Lung (tissue), 11 donors: ENCODE measurements at regions not wholly inside any gene's neighbourhood (a gene's known extent, or its start where the extent isn't known, plus 50 kb on each side); places are given as distances from the start of the nearest gene placed in this dataset.

Source experiments
- ATAC-seq: fragments of 200-7000 bp; cut with Tn5 transposase; one replicate; pipeline ENCODE4 v1.9.1; 2020; ENCODE audit warnings: moderate number of reproducible peaks; ENCODE audit not compliant: insufficient read depth, low FRiP score
- DNase-seq, 3 donors: peaks; one replicate each; pipeline ENCODE4 v3.0.0-alpha.2; 2013 to 2017
- H3K27ac ChIP-seq, 2 donors: one replicate each; pipeline ENCODE4 v1.5.1; 2013; ENCODE audit warnings: mild to moderate bottlenecking in 2 of 2, moderate library complexity in 2 of 2, control low read depth in 1 of 2, inconsistent platforms in 1 of 2, low read depth in 1 of 2, low read length in 1 of 2
- H3K27me3 ChIP-seq, 3 donors: one replicate each; pipeline ENCODE4 v1.5.1; 2013; ENCODE audit warnings: low read length in 2 of 3; ENCODE audit not compliant: control insufficient read depth in 3 of 3, insufficient read depth in 3 of 3
- H3K36me3 ChIP-seq, 4 donors: one replicate each; pipeline ENCODE4 v1.5.1; 2013; ENCODE audit warnings: low read length in 4 of 4, mild to moderate bottlenecking in 1 of 4, moderate library complexity in 1 of 4; ENCODE audit not compliant: control insufficient read depth in 4 of 4, insufficient read depth in 4 of 4
- H3K4me1 ChIP-seq, 5 donors: one replicate each; pipeline ENCODE4 v1.5.1; 2013; ENCODE audit warnings: low read length in 5 of 5, mild to moderate bottlenecking in 2 of 5, moderate library complexity in 1 of 5; ENCODE audit not compliant: control insufficient read depth in 5 of 5, insufficient read depth in 5 of 5
- H3K4me3 ChIP-seq: one replicate; pipeline ENCODE4 v1.5.1; 2013; ENCODE audit warnings: mild to moderate bottlenecking, control low read depth, moderate library complexity
- H3K9ac ChIP-seq, 2 donors: one replicate each; pipeline ENCODE4 v1.5.1; 2013; ENCODE audit warnings: low read length in 2 of 2, control low read depth in 1 of 2; ENCODE audit not compliant: insufficient read depth in 1 of 2
- H3K9me3 ChIP-seq, 4 donors: one replicate each; pipeline ENCODE4 v1.5.1; 2013; ENCODE audit warnings: low read length in 3 of 4, mild to moderate bottlenecking in 1 of 4, moderate library complexity in 1 of 4; ENCODE audit not compliant: control insufficient read depth in 4 of 4, insufficient read depth in 3 of 4
- WGBS, 2 donors: extraction: QIAGEN DNeasy Blood & Tissue Kit; methylation state at CpG; one replicate each; pipeline ENCODE4 v1.1.7; 2013; 5-methylcytosine and 5-hydroxymethylcytosine counted together
- TF ChIP-seq, protein P1 (sequence below): IDR thresholded peaks from 2 replicates; pipeline ENCODE4 v1.5.1; 2012; ENCODE audit warnings: mild to moderate bottlenecking; ENCODE audit errors: control extremely low read depth, extremely low read depth
- donor health status: control.
- donor health status: control.
- donor health status: Bipolar disorder and iron deficiency.
- donor health status: healthy.
- donor health status: DM: yes; HTN: yes; CAD: no.

DNA sequence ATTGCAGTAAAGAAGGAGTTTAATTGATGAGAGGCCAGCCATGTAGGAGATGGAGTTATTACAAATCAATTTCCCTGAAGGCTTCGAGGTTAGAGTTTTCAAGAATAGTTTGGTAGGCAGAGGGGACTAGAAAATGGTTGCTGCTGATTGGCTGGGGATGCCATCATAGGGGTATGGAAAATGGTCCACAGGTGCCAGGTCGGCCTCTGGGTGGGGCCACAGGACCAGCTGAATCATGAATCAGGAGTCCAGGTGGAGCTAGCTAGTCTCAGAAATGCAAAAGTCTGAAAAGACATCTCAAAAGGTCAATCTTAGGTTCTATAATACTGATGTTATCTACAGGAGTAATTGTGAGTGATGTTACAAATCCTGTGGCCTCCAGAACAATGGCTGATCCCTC is 714.0 kb upstream of the GHITM start:
- Histone ChIP-seq H3K36me3 (no peaks in the 10 kb centered on the region), H3K9me3 (peaks cover 0 to 2% (median 1%) of the 10 kb centered on the region in 4 donors), H3K9ac (no peak overlapping the region), H3K27me3 (no peaks in the 10 kb centered on the region), H3K27ac (no peak overlapping the region), H3K4me3 (no peak overlapping the region), H3K4me1 (no peaks in the 10 kb centered on the region)
- TF ChIP-seq, protein P1, sequence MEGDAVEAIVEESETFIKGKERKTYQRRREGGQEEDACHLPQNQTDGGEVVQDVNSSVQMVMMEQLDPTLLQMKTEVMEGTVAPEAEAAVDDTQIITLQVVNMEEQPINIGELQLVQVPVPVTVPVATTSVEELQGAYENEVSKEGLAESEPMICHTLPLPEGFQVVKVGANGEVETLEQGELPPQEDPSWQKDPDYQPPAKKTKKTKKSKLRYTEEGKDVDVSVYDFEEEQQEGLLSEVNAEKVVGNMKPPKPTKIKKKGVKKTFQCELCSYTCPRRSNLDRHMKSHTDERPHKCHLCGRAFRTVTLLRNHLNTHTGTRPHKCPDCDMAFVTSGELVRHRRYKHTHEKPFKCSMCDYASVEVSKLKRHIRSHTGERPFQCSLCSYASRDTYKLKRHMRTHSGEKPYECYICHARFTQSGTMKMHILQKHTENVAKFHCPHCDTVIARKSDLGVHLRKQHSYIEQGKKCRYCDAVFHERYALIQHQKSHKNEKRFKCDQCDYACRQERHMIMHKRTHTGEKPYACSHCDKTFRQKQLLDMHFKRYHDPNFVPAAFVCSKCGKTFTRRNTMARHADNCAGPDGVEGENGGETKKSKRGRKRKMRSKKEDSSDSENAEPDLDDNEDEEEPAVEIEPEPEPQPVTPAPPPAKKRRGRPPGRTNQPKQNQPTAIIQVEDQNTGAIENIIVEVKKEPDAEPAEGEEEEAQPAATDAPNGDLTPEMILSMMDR, result no peak
- no peak for ATAC-seq
- 42 to 86% methylated on average over 2 of the region's 2 CpGs for WGBS, 2 donors
- no peak for DNase-seq

DNA sequence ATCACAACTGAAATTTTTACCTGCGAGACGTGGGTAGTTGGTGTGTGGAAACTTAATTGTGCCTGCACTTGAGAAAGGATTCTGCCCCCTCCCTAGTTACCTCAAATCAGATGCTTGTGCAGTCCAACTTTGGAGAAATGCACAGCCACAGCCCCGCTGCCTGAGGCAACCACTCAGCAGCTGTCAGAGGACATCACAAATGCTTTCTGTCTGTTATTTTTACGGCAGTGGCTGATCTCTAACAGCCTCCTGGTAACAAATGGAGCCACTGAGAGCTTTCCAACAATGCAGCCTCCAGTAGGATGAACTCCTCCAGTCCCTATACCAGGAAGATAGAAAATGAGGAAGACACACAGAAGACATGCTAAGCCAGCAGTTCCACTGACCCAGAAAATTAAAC is 712.2 kb upstream of the GHITM start:
- DNase-seq, result no peak
- ATAC-seq, result no peak
- no peaks in the 10 kb centered on the region for H3K27me3 ChIP-seq
- H3K4me3 ChIP-seq, result no peak overlapping the region
- no peak overlapping the region for H3K9ac ChIP-seq
- no peaks in the 10 kb centered on the region for H3K36me3 ChIP-seq
- TF ChIP-seq, protein P1, result no peak
- WGBS, 2 donors, result 78 to 81% methylated on average over 4 of the region's 4 CpGs
- no peak overlapping the region for H3K27ac ChIP-seq
- no peaks in the 10 kb centered on the region for H3K4me1 ChIP-seq
- H3K9me3 ChIP-seq, result peaks cover 0 to 2% (median 1%) of the 10 kb centered on the region in 4 donors

DNA sequence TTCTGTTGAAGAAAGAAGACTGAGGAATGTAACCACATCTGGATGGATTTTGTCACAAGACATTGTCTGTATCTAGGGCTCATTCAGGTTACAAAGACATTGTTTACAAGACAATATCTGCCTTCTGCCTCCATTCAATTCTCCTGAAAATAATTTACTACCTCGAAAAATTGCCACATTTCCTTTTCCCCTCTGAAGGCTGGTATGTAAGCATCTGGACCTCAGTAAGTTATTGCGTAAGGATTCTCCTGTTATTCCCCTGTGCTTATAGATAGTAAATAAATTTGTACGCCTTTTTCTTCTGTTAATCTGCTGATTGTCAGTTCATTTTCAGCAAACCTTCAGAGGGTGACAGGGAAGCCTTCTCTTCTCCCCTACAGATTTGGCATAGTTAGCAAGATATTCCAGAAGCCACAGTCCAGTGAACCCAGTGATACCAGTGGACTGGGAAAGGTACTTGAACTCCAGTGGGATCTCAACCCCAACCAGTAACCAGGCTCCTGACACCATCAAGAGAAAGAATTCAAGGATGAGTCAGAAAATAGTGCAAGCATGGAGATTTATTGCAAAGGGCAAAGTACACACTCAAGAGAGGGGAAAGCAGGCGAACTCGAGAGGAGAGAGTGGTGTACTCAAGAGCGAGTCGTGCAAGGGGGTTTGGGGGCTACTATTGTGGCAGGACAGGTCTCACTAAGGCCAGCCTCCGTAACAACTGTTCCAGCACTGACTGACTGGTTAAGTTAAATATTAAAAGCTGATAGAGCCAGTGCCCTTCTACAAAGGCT is 706.9 kb upstream of the GHITM start:
- DNase-seq, result peak; percentile 5 to 35 (median 11)
- Histone ChIP-seq H3K9ac (no peak overlapping the region), H3K9me3 (peaks cover 0 to 2% (median 2%) of the 10 kb centered on the region in 4 donors), H3K4me3 (no peak overlapping the region), H3K27me3 (no peaks in the 10 kb centered on the region), H3K27ac (no peak overlapping the region), H3K4me1 (no peaks in the 10 kb centered on the region), H3K36me3 (no peaks in the 10 kb centered on the region)
- WGBS, 2 donors, result 65 to 68% methylated on average over 8 of the region's 8 CpGs
- ATAC-seq, result no peak
- TF ChIP-seq, protein P1, result no peak
